ENCODE measurements at regions not wholly inside any gene's neighbourhood (a gene's known extent, or its start where the extent isn't known, plus 50 kb on each side); places are given as distances from the start of the nearest gene placed in this dataset.
A peak's percentile ranks its signal among the peaks of the same experiment; 100 is the strongest.
"Not testable (repeated sequence)": the region's sequence is repeated elsewhere in the genome, so short reads cannot be mapped to it uniquely, and the experiment has no call there.

DNA sequence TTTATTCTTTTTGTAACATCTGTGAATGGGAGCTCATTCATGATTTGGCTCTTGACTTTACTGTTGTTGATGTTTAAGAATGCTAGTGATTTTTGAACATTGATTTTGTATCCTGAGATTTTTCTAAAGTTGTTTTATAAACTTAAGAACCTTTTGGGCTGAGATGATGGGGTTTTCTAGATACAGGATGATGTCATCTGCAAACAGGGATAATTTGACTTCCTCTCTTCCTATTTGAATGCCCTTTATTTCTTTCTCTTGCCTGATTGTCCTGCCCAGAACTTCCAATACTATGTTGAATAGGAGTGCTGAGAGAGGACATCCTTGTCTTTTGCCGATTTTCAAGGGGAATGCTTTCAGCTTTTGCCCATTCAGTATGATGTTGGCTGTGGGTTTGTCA is 445.1 kb upstream of the CFAP20DC start:
- DNase-seq = not testable (repeated sequence)

- no peak for DNase-seq
These were observed 436.7 kb upstream of the CFAP20DC start for GRCh38 chr3:59486520-59486919.

GRCh38 chr3:59483191-59483590 is 433.4 kb upstream of the CFAP20DC start:
- no peak for DNase-seq

DNA sequence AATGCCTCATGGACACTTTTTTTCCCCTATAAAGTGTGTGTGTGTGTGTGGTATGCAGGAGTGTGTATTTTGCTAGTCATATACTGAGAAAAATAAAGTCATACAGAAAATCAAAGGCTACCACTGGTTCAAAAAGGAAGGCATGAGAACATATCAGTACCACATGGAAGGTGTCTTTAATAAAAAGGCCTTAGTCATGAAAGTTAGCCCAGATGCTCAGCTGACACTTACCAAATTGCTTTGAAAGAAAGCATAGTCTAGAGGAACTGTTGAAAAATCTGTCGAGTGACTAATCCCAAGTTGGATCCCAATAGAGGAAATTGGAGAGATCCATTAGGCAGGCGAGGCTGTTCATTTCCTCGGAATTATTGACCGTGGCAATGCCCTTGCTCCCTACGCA is 432.9 kb upstream of the CFAP20DC start:
- DNase-seq = peak in 1 of 2 donors; percentile 22

DNA sequence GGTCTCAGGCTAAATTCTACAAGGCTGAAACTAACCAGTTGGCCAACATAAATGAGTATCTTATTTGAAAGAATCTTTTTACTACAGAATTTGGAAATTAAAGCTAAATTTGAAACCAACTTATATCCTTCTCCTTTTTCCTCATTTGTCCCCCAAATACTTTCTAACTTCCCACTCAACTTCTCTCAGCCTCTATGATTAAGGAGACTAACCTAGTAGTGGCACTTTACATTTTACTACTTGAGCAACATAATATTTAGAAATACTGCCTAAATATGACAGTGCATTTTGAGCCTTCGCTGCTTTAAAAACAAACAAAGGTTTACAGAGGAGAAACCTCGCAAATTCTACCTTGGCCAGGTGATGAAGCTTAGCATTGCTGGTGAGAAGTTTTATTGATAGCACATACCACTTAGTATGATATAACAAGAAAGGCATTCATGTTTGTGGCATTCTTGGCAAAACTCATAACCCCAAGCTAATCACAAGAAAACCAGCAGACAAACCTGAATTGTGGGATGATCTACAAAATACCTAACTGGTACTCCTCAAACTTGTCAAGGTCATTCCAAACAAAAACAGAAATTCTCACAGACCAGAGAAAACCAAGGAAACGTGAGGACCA is 432.1 kb upstream of the CFAP20DC start:
- peak; percentile 8 to 58 for DNase-seq

- peak; percentile 66 to 75 for DNase-seq
These were observed 430.7 kb upstream of the CFAP20DC start for GRCh38 chr3:59480486-59480995.

- no peak for DNase-seq
These were observed 423.8 kb upstream of the CFAP20DC start for GRCh38 chr3:59473636-59474035.

DNA sequence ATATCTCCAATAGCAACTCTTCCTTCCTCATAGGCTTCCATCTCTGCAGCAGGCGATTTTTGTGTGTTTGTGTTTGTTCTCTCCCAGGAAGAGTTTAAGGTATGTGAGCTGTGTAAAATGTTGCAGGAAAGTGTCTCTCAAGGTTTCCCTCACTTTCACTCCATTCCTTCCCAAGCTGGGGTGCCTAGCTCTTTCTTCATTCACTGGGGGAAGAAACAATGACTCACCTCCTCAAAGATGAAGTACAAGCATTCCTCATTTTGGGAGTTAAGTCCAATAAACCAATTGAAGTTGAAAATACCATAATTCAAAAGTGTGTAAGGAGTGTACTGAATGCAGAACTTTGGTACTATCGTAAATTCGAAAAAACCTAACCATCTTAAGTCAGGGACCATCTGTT is 422.7 kb upstream of the CFAP20DC start:
- DNase-seq = no peak

DNA sequence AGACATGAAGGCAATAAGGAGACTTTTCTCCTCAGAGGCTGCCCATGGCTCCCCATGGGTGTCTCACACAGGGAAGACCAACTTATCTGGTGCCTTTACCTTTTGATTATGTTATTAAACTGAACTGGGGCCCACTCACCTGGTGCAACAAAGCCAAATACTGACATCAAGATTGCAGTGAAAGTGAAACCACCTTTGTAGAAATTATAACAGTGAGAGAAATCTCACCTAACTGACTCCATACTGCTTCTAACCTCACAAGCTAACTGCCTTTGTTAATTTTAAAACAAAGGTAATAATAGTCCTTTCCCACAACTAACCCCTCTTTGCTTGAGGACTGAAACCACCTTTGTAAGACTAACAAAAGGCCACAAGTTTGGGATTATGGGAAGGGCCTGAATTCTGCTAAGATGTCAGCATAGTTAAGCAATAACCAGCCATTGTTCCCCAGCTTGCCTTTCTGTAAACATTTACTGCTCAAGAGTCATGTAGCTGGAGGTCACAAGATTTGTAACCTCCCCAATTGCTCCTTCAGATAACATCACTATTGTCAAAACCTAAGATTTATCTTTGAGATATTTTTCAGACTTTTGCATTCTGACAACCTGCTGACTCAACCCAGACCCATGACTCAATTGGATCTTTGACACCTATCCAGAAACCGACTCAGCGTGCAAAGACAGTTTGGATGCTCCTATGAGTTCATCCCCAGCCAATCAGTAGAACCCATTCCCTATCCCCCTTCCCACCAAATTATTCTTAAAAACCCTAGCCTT is 420.3 kb upstream of the CFAP20DC start:
- DNase-seq = no peak

DNA sequence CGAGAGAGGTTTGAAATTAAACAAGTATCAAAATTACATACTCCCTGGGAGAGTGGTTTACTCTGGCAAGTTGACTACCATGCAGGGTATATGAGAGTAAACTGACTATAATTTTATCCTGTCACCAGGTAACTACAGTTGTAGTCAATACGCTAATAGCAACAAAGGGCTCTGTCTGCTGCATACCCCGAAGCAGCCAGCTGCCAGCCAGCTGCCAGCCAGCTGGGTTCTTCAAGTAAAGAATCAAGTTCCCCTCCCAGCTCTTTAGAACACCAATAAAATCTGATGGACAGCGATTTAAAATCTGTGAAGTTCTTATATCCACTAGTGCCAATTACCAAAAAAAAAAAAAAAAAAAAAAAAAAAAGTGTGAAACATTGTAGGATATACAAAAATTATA is 417.7 kb upstream of the CFAP20DC start:
- DNase-seq = no peak

GRCh38 chr3:59464187-59464586 is 414.4 kb upstream of the CFAP20DC start:
- DNase-seq = no peak

DNA sequence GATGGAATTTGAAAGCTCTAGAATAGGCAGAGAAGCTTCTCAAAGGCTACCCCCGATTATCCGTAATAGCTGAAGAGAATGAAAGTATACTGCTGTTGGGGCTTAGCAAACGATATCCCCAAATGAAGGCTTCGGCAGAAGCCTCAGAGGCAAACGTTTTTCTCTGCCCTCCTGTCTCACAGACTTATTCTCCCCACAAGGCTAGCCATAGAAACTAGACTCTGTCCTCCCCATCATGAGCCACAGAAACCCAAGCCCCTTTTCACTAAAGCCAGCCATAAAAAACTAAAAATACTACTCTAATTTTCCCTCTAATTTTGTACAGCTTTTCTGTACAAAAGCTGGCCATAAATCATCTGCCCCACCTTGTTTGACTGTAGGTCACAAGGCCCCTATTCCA is 413.4 kb upstream of the CFAP20DC start:
- DNase-seq = no peak

- no peak for DNase-seq
These were observed 410.2 kb upstream of the CFAP20DC start for GRCh38 chr3:59460068-59460467.

GRCh38 chr3:59456852-59457485 is 407.1 kb upstream of the CFAP20DC start:
- no peak for DNase-seq

GRCh38 chr3:59451800-59452746 is 402.2 kb upstream of the CFAP20DC start:
- no peak for DNase-seq

DNA sequence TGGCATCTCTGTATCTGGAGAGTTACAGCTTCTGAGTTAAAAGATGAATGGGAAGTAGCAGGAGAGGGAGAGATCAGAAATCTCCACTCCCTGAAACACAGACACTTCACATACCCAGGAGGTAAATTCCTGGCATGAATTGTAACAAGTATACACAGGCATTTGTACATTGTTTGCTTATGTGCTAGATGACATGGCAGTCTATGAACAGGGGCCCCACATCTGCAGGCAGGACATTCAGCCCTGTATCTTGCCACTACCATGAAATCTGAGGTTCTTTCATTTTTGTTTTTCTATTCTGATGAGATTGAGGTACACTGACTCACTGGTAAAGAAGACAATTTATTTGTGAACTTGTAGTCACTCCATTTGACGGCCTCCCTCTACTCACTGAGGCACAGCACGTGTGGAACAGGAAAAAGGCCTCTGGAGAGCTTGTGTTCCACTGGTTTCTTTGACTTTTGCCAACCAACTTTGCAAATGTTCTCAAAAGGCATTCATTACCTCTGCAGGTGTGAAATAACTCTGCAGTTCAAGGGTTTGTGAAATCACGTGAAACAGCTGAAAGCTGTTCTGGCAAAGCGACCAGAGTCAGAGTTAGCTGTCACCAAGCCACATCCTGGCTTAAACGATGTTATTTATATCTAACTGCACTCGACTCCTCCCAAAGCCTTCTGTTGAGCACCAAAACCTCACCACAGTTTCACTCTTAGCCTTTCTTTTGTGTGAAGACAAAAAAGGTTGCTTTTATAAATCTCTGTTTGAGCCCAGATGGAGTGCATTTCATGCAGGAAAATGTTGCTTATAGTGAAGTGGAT is 401.3 kb upstream of the CFAP20DC start:
- no peak for DNase-seq

DNA sequence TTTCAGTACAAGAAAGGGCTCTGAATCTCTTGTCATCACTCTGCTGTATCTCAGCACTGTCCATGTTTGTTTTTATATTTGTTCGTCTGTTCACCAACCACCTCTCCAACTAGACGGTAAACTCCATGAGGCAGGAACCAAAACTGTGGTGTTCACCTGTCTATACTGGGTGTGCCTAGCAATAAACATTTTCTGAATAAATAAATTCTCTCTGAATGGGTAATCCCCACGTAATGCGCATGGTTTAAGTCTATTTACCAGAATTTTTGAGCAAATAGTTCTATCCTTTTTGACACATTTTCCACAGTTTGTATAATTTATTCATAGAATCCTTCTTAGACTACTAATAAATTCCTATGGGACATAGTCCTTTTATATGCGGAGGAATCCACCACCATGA is 400.6 kb upstream of the CFAP20DC start:
- no peak for DNase-seq

DNA sequence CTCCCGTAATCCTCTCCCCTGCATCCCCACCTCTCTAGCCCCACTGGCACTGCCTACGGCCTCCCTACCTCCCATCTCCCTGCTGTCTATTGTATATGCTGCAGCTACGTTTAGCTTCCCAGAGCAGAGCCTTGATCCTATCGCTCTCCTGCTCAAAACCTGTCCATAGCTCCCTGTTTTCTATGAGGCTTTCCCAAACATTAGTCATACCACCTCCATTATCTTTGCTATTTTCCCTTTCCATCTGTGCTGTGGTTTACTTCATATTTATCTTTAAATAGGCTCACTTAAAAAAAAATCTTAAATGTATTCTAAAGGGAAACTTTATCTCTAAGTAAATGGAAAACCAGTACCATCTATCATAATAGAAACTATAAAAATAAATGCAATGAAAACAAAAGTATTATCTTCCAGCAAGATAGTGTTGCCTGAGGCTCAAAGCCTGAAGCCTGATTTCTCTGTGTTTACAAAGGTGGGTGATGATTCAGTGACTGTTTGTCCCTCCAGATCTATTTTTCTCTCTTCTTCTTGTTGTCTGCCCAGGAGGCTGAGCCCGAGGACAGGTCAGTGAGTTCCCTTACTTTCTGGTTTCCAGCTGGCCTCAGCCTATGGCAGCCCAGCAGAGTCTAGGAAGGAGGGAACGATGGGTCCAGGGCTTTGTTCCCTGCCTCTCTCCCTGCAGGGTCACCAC is 397.1 kb upstream of the CFAP20DC start:
- no peak for DNase-seq

DNA sequence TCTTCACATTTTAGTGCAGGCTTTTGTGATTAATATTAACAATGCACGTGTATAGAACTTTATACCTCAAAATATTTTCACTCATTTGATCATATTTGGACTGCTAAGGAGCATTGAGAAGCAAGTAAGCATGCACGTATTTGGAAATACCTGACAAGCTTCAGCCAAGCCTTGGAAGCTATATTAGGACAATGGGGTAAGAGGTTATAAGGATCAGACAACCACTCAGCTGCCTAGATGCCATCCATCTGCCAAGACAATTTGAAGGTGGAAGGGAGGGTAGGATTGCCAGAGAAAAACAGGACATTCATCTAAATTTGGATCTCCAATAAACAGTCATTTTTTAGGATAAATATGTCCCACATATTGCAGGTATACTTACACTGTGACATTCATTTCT is 394.9 kb upstream of the CFAP20DC start:
- DNase-seq = no peak

DNA sequence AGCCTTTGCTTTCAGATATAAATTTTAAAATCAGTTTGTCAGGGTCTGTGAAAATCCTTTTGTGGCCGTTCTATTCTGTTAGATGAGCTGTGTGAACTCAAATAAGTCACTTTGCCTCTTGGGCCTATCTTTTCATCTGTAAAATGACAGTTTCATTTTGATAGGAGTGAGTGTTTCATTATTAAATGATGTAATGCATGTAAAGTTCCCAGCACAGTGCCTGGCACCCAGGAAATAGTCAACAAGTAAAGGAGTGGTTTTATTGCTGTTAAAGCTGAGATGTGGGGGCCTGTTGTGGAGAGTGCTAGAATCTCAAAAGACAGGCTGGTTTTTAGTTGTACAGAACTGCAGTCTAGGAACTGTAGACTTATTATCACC is 394.5 kb upstream of the CFAP20DC start:
- no peak for DNase-seq

Data from inflammatory macrophage (primary cell).